ENCODE measurements at regions not wholly inside any gene's neighbourhood (a gene's known extent, or its start where the extent isn't known, plus 50 kb on each side); places are given as distances from the start of the nearest gene placed in this dataset.

- TF ChIP-seq Cebpa-rat (IDR thresholded peaks at IDR 0.05): no peak
- Histone ChIP-seq H3K9ac (no peak overlapping the region), H3K4me2 (no peak overlapping the region), H3K4me3 (no peak overlapping the region), H3K36me3 (no peaks in the 10 kb centered on the region), H3K27me3 (no peaks in the 10 kb centered on the region), H3K27ac (no peak overlapping the region), H3K9me3 (replicated peaks in 1 of 11) (no peaks in the 10 kb centered on the region), H4K20me1 (no peaks in the 10 kb centered on the region), H3K4me1 (no peaks in the 10 kb centered on the region)
Observed at GRCh38 chr2:122363885-122364284, 608.4 kb downstream of the TSN start.

DNA sequence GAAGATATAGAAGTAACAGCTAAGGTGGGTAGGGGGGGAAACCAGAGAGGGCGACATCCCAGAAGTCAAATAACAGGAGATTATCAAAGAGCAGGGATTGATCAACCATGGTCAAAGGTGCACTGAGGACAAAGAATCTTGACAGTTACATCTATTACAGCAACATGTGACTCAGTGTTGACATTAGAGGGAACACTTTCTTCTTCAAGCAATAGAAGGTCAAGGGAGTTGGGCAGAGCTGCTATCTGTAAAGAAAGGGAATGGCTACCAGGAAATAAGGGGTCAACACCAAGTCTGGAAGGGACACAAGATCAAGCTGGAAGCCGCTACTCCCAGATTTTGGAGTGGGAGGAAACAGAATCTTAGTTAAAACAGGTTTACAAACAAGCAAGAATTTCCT, 611.0 kb downstream of the TSN start:
- H3K4me1 ChIP-seq: no peaks in the 10 kb centered on the region
- no peak overlapping the region for H3K9ac ChIP-seq
- H3K9me3 ChIP-seq (replicated peaks in 1 of 11): peaks cover 2 to 7% (median 4%) of the 10 kb centered on the region in 11 experiments; a peak in 15 of 22 replicates
- no peak overlapping the region for H3K4me3 ChIP-seq
- no peak overlapping the region for H3K27ac ChIP-seq
- H3K36me3 ChIP-seq: no peaks in the 10 kb centered on the region
- no peak for TF ChIP-seq Cebpa-rat (IDR thresholded peaks at IDR 0.05)
- no peaks in the 10 kb centered on the region for H4K20me1 ChIP-seq
- H3K27me3 ChIP-seq: no peaks in the 10 kb centered on the region
- no peak overlapping the region for H3K4me2 ChIP-seq

- H3K27ac ChIP-seq: no peak overlapping the region
- H3K9me3 ChIP-seq (replicated peaks in 1 of 11): peaks cover 5 to 13% (median 9%) of the 10 kb centered on the region in 11 experiments; a peak in 17 of 22 replicates
- TF ChIP-seq Cebpa-rat (IDR thresholded peaks at IDR 0.05): no peak
- no peak overlapping the region for H3K4me2 ChIP-seq
- H3K4me1 ChIP-seq: no peaks in the 10 kb centered on the region
- H3K4me3 ChIP-seq: no peak overlapping the region
- H3K36me3 ChIP-seq: no peaks in the 10 kb centered on the region
- no peaks in the 10 kb centered on the region for H3K27me3 ChIP-seq
- no peak overlapping the region for H3K9ac ChIP-seq
- H4K20me1 ChIP-seq: no peaks in the 10 kb centered on the region
Observed at GRCh38 chr2:122366969-122367645, 611.7 kb downstream of the TSN start.

DNA sequence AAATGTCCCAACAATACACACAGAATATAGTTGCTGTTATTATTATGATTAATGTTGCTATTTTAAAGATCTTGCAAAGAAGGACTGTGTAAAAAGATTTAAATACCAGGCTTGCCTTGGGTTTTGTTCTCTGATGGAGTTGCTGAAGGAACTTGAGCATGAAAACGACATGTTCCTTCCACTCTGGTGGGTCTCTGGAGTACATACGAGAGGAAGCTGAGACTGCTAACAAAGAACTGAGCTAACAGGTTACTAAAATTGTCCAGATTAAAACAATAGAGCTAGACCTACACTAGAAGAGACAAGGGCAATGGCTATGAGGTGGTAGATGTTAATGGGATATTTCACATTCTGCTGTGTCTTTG, 612.2 kb downstream of the TSN start:
- TF ChIP-seq Cebpa-rat (IDR thresholded peaks at IDR 0.05): no peak
- no peaks in the 10 kb centered on the region for H3K36me3 ChIP-seq
- H3K4me1 ChIP-seq: 0 out of 20 replicates have a peak, but pooled peaks cover 0 to under 1% (median 0%) of the 10 kb centered on the region in 10 experiments
- no peak overlapping the region for H3K4me2 ChIP-seq
- no peaks in the 10 kb centered on the region for H4K20me1 ChIP-seq
- no peak overlapping the region for H3K27ac ChIP-seq
- H3K9ac ChIP-seq: no peak overlapping the region
- no peaks in the 10 kb centered on the region for H3K27me3 ChIP-seq
- no peak overlapping the region for H3K4me3 ChIP-seq
- peaks cover 7 to 19% (median 14%) of the 10 kb centered on the region in 11 experiments for H3K9me3 ChIP-seq (replicated peaks in 1 of 11)

- Histone ChIP-seq H3K4me1 (0 out of 20 replicates have a peak, but pooled peaks cover 0 to 4% (median 0%) of the 10 kb centered on the region in 10 experiments), H3K36me3 (no peaks in the 10 kb centered on the region), H3K27me3 (no peaks in the 10 kb centered on the region), H3K4me2 (no peak overlapping the region), H3K27ac (no peak overlapping the region), H3K9me3 (replicated peaks in 1 of 11) (peaks cover 17 to 29% (median 21%) of the 10 kb centered on the region in 11 experiments), H4K20me1 (no peaks in the 10 kb centered on the region), H3K9ac (no peak overlapping the region), H3K4me3 (no peak overlapping the region)
- TF ChIP-seq Cebpa-rat (IDR thresholded peaks at IDR 0.05): no peak
Observed at GRCh38 chr2:122368576-122369243, 613.3 kb downstream of the TSN start.

- no peaks in the 10 kb centered on the region for H3K36me3 ChIP-seq
- no peaks in the 10 kb centered on the region for H3K4me1 ChIP-seq
- H3K27me3 ChIP-seq: no peaks in the 10 kb centered on the region
- H3K9ac ChIP-seq: no peak overlapping the region
- H3K27ac ChIP-seq: no peak overlapping the region
- H3K4me2 ChIP-seq: no peak overlapping the region
- no peak for TF ChIP-seq Cebpa-rat (IDR thresholded peaks at IDR 0.05)
- H3K9me3 ChIP-seq (replicated peaks in 1 of 11): peaks cover 0 to 4% (median 2%) of the 10 kb centered on the region in 11 experiments; a peak in 9 of 22 replicates
- no peak overlapping the region for H3K4me3 ChIP-seq
- H4K20me1 ChIP-seq: no peaks in the 10 kb centered on the region
Observed at GRCh38 chr2:122378521-122378920, 623.1 kb downstream of the TSN start.

DNA sequence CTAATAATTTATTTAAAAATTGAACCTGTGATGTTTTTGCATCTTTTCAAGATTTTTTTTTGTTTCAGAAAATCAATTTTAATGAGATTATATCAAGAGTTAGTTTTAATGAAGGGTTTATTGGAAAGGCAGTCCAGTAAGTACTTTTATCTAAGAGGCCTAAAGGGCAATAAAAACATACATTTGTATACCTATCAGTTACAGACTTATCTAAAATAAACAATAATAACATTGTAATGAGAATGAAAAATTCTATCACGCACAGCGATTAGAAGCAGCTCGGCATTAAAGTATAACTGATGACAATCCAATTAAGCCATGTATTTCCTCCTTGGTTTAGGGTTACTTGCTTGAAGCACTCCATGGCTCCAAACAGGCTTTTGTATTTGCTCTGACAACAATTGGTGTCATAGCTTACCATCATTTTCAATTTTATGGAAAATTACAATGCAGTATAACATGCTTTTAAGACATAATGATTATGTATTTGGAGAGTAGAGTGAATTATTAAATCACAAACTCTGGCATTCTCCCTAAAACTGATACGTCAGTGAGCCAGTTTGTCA, 629.4 kb downstream of the TSN start:
- Histone ChIP-seq H3K9ac (no peak overlapping the region), H3K4me2 (no peak overlapping the region), H3K27me3 (no peaks in the 10 kb centered on the region), H3K4me3 (no peak overlapping the region), H3K36me3 (no peaks in the 10 kb centered on the region), H3K4me1 (peaks cover 3 to 6% (median 4%) of the 10 kb centered on the region in 10 experiments; a peak in 18 of 20 replicates), H4K20me1 (no peaks in the 10 kb centered on the region), H3K9me3 (replicated peaks in 1 of 11) (peaks cover 13 to 25% (median 21%) of the 10 kb centered on the region in 11 experiments), H3K27ac (no peak overlapping the region)
- no peak for TF ChIP-seq Cebpa-rat (IDR thresholded peaks at IDR 0.05)

DNA sequence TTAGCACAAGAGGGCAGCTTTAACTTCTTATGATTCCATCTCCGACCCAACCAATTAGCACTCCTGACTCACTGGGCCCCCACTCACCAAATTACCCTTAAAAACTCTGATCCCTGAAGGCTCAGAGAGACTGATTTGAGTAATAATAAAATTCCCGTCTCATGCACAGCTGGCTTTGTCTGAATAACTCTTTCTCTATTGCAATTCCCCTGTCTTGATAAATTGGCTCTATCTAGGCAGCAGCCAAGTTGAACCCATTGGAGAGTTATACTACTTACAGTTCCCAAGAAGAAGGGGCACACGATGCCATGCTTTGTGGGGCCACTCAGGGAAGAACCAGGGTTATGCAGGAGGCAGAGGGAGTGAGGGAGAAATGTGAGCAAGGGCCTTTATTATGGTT, 632.8 kb downstream of the TSN start:
- no peak overlapping the region for H3K4me2 ChIP-seq
- H3K9ac ChIP-seq: no peak overlapping the region
- H3K27me3 ChIP-seq: no peaks in the 10 kb centered on the region
- peaks cover 15 to 31% (median 23%) of the 10 kb centered on the region in 11 experiments for H3K9me3 ChIP-seq (replicated peaks in 1 of 11)
- no peaks in the 10 kb centered on the region for H3K36me3 ChIP-seq
- H4K20me1 ChIP-seq: no peaks in the 10 kb centered on the region
- H3K27ac ChIP-seq: no peak overlapping the region
- H3K4me1 ChIP-seq: peaks cover 15 to 39% (median 22%) of the 10 kb centered on the region in 10 experiments
- no peak overlapping the region for H3K4me3 ChIP-seq
- TF ChIP-seq Cebpa-rat (IDR thresholded peaks at IDR 0.05): no peak

GRCh38 chr2:122389694-122390093, 634.2 kb downstream of the TSN start:
- H3K27me3 ChIP-seq: no peaks in the 10 kb centered on the region
- H4K20me1 ChIP-seq: no peaks in the 10 kb centered on the region
- peak overlapping the region in 6 of 11 experiments; percentile 37 to 73 (median 58); a peak in 13 of 22 replicates for H3K27ac ChIP-seq
- H3K36me3 ChIP-seq: no peaks in the 10 kb centered on the region
- peaks cover 15 to 31% (median 23%) of the 10 kb centered on the region in 11 experiments for H3K9me3 ChIP-seq (replicated peaks in 1 of 11)
- no peak overlapping the region for H3K9ac ChIP-seq
- peak overlapping the region in 10 of 11 experiments; percentile 14 to 64 (median 46); a peak in 14 of 22 replicates for H3K4me2 ChIP-seq
- H3K4me3 ChIP-seq: no peak overlapping the region
- TF ChIP-seq Cebpa-rat (IDR thresholded peaks at IDR 0.05): no peak
- peaks cover 15 to 46% (median 22%) of the 10 kb centered on the region in 10 experiments for H3K4me1 ChIP-seq

Measured in BLaER1 treated with 17β-estradiol and CSF1 and Interleukin-3, amounts not matched to agents 10 nM and 100 nM (cell line).